GM18861 (cell line): ENCODE measurements at regions not wholly inside any gene's neighbourhood (a gene's known extent, or its start where the extent isn't known, plus 50 kb on each side); places are given as distances from the start of the nearest gene placed in this dataset.

ENCODE experiments used
- ATAC-seq: cut with Tn5 transposase; IDR thresholded peaks from one replicate; pipeline ENCODE4 v1.9.1; 2021; ENCODE audit not compliant: unreplicated experiment

DNA sequence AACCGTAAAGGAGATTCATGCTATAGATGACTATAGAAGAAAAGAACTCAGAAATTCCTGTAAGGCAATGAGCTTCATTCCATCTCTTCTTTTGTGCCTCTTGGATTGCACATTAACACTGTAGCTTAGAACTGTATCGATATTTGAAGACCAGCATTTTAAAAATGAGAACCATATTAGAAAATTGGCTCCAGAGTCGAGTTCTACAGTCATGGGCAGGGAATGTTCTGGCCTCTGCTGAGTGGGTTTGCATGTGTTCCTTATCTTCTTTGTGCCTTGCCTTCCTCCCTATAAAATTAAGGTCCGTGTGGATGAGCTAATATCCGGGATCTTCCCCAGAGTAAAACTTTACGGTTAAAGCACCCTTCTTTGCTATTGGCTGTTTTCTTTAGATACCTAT, 77.4 kb upstream of the PLCL2 start:
- ATAC-seq = no peak

DNA sequence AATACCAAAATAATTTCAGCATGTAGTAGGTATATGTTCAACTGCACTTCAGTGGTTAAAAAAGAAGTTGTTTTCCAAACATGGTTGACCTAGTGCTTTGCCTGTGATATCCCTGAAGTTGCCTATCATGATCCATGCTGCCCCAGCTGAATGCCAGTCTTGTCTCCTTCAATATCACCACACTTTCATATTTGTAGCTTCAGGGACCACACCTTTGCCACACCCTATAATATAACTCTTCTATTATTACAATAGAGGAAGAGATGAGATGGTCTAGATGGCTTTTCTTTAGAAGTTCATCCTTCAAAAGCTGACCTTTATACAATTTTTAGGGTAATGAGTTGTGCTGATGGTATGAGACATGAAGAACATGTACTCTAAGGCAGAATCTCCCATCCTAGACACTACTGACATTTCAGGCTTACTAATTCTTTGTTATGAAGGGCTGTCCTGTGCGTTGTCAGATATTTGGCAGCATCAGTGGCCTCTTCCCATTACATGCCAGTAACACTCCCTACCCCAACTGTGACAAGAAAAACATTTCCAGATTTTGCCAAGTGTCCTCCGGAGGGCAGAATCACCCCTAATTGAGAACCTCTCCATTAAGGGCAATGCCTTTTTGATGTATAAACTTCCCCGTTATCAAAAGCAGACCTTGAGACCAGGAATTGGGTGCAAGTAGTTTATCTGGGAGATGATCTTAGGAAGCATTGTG, 76.2 kb upstream of the PLCL2 start:
- no peak for ATAC-seq

DNA sequence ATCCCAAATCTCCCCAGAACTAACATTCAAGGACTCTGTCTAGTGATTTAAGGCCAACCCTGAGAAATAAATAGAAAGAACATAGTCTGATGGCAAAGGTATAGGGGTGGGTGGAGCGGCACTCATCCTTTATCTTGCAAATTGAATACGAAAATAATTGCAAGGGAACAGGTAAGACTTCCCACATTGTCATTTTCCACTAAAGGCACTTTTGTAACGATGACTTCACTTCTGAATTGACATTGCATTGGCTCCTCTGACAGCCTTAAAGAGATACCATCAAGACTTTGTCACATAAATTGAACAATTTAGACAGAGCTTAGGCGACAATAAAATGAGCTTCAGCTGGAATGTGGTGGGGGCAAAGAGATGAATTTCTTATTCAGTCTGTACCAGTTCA, 75.3 kb upstream of the PLCL2 start:
- ATAC-seq = no peak

DNA sequence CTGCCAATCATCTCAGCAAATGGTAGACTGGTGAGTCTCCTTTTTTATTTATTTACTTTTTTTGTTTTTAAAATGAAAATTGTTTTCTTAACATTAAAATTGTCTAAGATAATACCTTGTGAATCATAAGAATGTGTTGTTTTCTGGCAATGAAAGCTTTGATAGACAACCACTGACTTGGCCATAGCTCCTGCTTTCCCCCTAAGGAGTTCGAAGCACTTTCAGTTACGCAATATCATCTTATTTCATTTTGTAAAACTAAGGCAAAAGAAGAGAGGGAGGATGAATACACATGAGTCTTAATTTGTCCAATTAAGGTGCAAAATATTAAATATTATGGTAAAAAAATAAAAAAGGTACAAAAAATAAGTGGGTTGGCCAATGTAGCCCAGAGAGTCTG, 74.8 kb upstream of the PLCL2 start:
- ATAC-seq = no peak

DNA sequence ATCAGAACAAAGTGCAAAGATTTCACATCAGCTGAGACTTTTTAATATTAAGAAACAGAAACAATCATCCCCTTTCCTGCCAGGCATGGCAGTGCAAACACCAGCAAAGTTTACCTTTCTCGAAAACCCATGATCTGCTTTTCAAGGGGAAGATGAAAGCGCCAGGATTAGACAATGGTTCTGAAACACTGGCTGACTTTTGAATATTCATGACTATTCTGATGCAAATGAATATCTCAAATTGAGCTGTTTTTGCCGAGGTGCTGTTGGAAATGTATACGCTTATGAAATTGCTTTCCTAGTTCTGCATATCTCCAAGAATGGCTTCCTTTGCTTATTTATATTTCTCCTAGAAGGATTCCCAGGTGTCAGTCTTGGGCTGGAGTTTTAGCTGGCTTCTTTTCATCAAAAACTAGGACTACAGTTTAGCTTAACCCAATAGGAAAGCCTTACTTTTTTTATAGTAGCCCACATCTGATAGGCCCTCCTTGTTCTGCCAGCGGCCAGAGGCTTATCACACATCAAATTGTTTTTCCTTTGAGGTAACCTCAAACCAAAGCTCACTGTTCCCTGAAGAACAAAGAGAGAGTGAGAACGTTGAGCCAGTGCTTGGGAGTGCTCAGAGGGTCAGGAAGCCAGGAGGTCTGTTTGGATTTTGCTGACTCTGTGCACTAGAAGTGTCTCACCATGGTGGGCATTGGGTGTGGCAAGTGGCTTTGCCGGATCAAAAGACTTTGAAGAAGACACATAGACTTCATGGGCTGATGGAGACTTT, 74.0 kb upstream of the PLCL2 start:
- ATAC-seq = no peak

DNA sequence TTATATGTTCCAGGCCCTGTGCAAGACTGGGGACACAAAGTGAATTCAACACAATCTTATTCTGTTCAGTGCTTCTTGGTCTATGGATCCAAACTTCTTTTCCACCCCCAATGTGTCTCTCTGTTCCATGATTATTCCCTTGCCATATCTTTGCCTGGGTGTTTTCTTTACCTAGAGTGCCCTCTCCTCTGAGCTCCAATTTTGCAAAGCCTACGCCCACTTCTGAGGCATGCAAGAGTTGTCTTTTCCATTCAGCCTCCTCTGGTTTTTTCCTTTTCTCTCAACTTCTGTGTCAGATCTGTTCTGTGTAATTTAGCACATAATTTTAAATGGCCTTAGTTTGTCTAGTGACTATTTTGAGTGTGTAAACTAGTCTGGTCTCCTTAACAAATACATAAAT, 72.8 kb upstream of the PLCL2 start:
- ATAC-seq = no peak

DNA sequence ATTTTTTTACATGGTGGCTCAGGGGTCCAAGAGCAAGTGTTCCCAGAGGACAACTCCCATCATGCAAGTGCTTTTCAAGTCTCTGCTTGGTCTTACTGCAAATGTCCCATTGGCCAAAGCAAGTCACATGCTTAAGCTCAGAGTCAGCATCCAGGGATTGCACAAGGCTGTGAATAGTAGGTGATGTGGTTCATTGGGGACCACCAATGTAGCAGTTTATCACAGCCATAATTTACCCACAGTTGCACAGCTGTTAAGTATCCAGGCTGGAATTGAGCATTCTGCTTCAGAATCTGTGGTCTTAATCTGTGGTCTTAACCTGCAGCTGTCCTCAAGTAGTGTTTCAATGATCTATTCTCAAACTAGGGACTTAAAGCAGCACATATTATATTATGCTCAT, 71.4 kb upstream of the PLCL2 start:
- no peak for ATAC-seq

DNA sequence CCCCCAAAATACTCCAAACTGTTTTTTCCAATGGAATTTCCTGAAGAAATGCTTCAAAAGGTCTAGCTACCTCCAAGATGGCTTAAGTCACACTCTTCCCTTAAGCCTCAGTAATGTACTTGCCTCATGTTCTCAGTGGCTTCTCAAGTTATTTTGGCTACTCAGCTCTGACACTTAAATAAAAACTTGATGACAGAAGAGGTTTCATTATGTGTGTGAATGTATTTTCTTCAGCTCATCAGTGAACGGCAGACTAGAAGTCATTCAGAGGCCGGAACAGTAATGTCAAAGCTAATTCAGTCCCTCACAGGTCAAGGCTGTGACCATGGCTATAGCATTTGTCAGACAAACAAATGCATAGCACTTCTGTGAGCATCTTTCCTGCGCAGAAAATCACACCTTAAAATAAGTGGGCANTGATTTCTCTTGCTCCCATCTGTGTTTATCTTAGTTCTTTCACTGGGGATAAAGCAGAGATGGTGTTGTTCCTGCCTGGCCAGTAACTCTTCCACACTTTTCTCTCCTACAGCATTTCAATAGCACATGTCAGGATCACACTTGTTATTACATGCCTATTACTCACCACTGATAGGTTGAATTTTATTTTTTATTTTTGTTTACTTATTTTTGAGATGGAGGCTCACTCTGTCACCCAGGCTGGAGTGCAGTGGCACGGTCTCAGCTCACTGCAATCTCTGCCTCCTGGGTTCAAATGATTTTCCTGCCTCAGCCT, 68.5 kb upstream of the PLCL2 start:
- ATAC-seq = peak; percentile 60

DNA sequence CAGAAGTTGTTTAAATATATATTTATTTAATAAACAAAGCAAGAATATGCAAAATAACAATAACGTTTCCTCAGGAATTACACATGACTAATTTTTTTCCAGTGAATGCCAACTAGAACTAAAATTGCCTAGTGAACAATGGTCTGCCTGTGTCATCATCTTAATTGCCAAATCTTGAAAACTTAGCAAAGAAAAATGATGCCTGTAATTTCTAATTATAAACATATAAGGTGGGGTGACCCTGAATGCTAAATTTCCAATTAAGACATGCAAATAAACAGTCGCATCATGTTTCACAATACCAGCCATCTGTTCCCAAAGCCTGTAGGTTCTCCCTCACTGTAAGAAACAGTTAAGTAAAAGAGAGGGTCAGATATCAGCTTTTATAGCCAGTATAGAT, 67.6 kb upstream of the PLCL2 start:
- no peak for ATAC-seq

DNA sequence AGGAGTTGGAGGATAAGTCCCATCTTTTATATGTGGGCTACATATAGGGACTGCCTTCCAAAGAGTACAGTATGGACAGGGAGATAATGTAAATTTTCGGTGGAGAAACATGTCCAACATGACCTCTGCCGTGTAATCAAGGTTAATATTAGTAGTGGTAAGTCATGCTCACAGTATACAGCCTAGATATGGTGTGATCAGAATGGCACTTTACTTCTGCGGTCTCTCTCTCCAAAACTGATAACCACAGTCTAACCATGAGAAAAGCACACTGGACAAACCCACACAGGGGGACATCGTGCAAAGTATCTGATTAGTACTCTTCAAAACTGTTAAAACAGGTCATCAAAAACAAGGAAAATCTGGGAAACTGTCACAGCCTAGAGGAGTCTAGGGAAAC, 66.6 kb upstream of the PLCL2 start:
- no peak for ATAC-seq

DNA sequence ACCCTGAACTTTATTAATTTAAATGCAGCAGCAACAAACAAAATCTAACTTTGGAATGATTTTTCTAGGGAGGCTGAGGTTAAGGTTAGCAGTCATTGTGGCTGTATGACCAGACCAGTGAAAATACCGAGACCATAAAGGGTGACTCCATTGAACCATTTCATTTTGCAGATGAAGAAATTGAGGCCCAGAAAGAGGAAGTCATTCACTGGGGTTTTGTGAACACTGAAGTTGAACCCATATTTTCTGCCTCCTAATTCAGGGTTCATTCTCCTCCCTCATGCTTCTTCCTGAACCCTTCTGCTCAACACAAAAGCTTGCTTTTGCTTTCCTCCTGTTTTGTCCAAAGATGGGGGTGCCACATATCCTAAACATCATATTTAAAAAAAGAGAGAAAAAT, 65.8 kb upstream of the PLCL2 start:
- no peak for ATAC-seq

DNA sequence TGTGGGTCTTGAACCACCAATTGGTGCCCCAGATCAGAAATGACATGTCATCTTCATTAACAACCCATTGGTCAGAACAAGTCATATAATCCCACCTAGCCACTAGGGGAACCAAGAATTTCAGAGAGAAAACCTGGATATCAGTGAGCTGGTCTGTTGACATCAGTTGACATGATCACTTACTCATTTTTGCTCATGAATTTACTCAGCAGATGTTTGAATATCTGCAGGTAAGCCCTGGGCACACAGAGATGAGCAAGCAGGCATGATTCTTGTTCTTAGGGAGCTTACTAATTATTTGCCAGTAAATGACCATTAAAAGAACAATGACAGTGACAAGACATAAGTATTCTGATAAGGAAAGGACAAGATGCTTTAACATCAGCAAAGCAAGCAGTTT, 64.3 kb upstream of the PLCL2 start:
- no peak for ATAC-seq

DNA sequence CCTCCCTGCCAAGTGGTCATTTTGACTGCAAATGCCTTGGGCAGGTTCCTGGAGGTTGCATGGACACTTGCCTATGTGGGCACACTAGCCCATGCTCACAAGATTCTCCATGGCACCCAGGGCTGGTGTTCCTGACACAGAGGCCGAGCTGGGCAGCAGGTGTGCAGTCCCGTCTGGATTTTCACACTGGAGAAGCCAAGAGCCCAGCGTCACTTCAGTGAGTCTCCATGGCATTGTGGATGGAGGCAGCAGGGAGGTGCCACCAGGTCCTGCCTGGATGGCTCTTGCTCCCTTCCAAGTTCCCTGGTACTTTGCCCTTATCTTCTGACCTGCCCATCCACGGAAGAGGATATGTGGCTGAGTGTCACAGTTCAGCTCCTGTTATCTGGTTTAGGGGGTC, 63.7 kb upstream of the PLCL2 start:
- ATAC-seq = no peak

DNA sequence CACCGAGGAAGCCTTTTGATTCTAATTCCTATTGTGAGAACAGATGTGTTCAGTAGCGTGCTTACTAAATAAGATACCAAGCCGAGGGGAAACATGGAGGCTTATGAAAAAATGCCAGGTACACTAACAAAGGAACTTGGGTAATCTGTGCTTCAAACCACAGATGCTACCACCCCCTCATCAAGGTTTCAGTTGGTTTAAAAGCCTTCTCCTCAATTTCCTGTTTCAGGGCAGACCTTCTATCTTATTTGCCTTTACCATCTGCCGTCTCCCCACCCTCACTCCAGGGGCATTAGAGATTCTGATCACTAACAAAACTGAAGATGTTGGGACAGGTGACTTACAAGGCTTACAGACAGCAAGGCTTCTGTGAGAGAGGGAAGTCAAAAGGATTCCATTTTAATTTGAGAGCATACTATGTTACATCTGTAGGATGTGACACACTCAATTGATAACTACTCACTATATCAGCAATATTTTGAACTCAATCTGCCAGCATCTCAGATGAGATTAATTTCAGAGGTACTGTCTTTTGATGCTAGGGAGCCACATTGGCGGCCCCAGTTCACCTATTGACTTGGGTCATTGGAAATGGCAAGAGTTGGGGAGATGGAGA, 60.6 kb upstream of the PLCL2 start:
- ATAC-seq = peak; percentile 74

DNA sequence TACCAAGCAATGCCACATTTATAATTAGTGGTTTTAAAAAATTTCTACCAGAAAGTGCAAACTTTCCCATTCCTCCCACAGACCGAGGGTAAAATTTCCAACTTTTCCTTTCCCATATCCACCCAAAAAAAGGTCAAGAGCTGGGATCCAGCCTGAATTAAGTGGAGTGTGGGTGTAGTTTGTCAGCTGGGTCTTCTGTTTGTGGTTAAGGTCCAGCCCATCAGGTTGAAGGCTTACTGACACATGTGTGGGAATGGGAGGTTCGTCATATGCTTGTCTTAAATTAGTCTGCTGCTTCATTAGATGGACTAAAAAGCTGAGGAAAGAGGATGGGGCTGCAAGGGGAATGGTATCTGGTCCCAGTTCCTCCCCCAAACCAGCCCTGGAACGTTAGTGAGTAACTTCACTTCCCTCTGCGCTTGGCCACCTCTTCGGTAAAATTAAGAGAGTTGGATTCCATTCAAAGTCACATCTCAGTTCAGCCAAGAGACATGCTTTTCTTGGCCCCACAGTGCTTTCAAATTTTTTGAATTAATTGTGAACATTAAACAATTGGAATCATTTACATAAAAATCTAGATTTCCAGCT, 59.0 kb upstream of the PLCL2 start:
- no peak for ATAC-seq

DNA sequence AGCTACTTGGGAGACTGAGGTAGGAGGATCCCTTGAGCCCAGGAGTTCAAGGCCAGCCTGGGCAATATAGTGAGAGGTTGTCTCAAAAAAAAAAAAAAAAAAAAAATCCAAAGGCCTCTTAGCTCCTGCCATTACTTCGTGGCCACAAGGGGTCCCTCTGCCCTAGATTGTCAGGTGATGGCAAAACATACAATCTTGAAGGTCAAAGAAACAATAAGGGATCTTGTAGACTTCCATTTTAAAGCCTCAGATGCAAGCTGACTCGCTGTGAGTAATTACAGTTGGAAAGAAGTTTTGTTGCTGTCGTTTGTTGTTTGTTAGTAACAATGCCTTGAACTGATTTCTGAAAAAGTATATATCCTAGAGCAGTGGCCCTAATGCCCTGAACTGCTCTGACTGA, 55.9 kb upstream of the PLCL2 start:
- peak; percentile 43 for ATAC-seq

DNA sequence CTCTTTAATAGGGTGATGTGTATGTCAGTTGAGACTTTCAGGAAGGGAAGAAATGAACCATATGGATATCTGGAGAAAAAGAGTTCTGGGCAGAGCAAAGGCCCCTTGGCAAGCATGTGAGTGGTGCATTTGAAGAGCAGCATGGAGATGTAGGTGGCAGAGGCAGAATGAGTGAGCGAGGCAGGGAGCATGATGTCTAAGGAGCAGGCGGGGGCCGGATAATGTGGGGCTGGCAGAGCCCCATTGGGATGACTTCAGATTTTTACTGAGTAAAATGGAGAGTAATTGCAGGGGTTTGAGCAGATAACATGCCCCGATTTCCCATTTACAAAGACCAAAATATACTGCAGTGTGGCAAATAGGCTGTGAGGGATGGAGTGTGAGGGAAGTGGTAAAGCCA, 52.9 kb upstream of the PLCL2 start:
- no peak for ATAC-seq

DNA sequence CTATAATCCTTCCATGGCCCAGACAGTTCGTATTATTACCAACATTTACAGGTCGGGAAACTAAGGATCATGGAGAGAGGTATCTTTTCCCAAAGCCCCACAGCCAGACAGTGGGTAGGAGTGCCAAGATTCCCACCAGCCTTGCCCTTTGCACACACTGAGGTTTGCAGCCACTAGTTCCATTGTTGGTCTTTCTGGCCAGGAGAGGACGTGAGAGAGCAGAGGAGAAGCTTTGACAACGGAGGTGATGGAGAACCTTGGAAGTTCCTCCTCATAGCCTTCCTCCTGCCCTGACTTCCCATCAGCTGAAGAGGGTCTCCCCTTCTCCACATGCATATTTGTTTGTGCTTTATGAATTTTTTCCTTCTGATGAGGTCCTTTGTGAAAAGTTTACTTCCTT, 50.5 kb upstream of the PLCL2 start:
- no peak for ATAC-seq

DNA sequence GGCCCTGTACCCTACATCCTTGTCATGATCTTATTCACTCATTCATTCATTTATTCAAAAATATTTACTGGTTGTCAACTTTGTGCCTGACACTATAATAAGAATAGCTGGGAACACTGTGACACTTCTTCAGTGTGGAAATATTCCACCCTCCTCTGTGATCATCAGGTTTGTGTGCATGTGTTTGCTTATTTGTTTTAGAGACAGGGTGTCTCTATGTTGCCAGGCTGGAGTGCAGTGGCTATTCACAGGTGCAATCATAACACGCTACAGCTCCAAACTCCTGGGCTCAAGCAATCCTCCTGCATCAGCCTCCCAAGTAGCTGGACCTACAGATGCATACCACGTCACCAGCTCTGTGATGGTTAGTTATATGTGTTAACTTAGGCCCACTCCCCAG, 50.0 kb upstream of the PLCL2 start:
- no peak for ATAC-seq
